Mesenchymal stem cell (in vitro differentiated cells and primary cell): ENCODE measurements at regions not wholly inside any gene's neighbourhood (a gene's known extent, or its start where the extent isn't known, plus 50 kb on each side); places are given as distances from the start of the nearest gene placed in this dataset.

Source experiments
- DNase-seq: peaks from one replicate; pipeline ENCODE4 v3.0.0-alpha.2; 2013
- H2AFZ ChIP-seq: one replicate; pipeline ENCODE4 v1.6.1; 2013; ENCODE audit warnings: low read depth, mild to moderate bottlenecking, control low read depth, inconsistent platforms, low read length, moderate library complexity
- H2AK5ac ChIP-seq: 2 replicates; pipeline ENCODE4 v1.6.1; 2013; ENCODE audit warnings: low read length, moderate library complexity, mild to moderate bottlenecking, inconsistent platforms; ENCODE audit not compliant: severe bottlenecking
- H2BK120ac ChIP-seq: one replicate; pipeline ENCODE4 v1.6.1; 2013; ENCODE audit warnings: low read depth, mild to moderate bottlenecking, inconsistent platforms, low read length, moderate library complexity
- H2BK12ac ChIP-seq, 2 experiments: one replicate each; pipeline ENCODE4 v1.6.1; 2013; ENCODE audit warnings: inconsistent platforms in 2 of 2, low read length in 2 of 2, mild to moderate bottlenecking in 2 of 2, moderate library complexity in 2 of 2, control low read depth in 1 of 2
- H2BK15ac ChIP-seq: one replicate; pipeline ENCODE4 v1.6.1; 2013; ENCODE audit warnings: mild to moderate bottlenecking, low read depth, inconsistent platforms; ENCODE audit not compliant: poor library complexity, severe bottlenecking
- H2BK5ac ChIP-seq: 2 replicates; pipeline ENCODE4 v1.6.1; 2013; ENCODE audit warnings: low read depth, mild to moderate bottlenecking, low read length, control low read depth, inconsistent platforms; ENCODE audit not compliant: poor library complexity, severe bottlenecking
- H3K14ac ChIP-seq, 2 experiments: one replicate each; pipeline ENCODE4 v1.6.1; 2013; ENCODE audit warnings: inconsistent platforms in 2 of 2, low read length in 2 of 2, control low read depth in 1 of 2, mild to moderate bottlenecking in 1 of 2, moderate library complexity in 1 of 2
- H3K18ac ChIP-seq, 2 experiments: one replicate each; pipeline ENCODE4 v1.6.1; 2013; ENCODE audit warnings: inconsistent platforms in 2 of 2, low read length in 2 of 2, control low read depth in 1 of 2, low read depth in 1 of 2, mild to moderate bottlenecking in 1 of 2
- H3K23ac ChIP-seq, 2 experiments: one replicate each; pipeline ENCODE4 v1.6.1; 2013; ENCODE audit warnings: inconsistent platforms in 2 of 2, low read length in 2 of 2, mild to moderate bottlenecking in 2 of 2, moderate library complexity in 2 of 2, control low read depth in 1 of 2
- H3K27ac ChIP-seq: 2 replicates; pipeline ENCODE4 v1.5.1; 2013; ENCODE audit warnings: mild to moderate bottlenecking, moderate library complexity, low read length, control low read depth, inconsistent platforms; ENCODE audit not compliant: poor library complexity, severe bottlenecking
- H3K27me3 ChIP-seq, 2 experiments: 2 replicates each; pipeline versions ENCODE4 v1.6.1 to v1.7.0; 2013; ENCODE audit warnings: low read length in 2 of 2, mild to moderate bottlenecking in 2 of 2, moderate library complexity in 2 of 2, control low read depth in 1 of 2, inconsistent platforms in 1 of 2; ENCODE audit not compliant: control insufficient read depth in 1 of 2, insufficient read depth in 1 of 2
- H3K36me3 ChIP-seq, 2 experiments: 2 replicates each; pipeline versions ENCODE4 v1.6.1 to v1.7.0; 2013; ENCODE audit warnings: low read length in 2 of 2, control low read depth in 1 of 2, inconsistent platforms in 1 of 2, low read depth in 1 of 2, mild to moderate bottlenecking in 1 of 2; ENCODE audit not compliant: insufficient read depth in 2 of 2, control insufficient read depth in 1 of 2
- H3K4ac ChIP-seq, 2 experiments: one replicate each; pipeline ENCODE4 v1.6.1; 2013; ENCODE audit warnings: inconsistent platforms in 2 of 2, low read length in 2 of 2, mild to moderate bottlenecking in 2 of 2, moderate library complexity in 2 of 2, control low read depth in 1 of 2, low read depth in 1 of 2
- H3K4me1 ChIP-seq: 2 replicates; pipeline ENCODE4 v1.6.1; 2013; ENCODE audit warnings: low read depth, low read length, control low read depth; ENCODE audit not compliant: control insufficient read depth, insufficient read depth
- H3K4me2 ChIP-seq: 2 replicates; pipeline ENCODE4 v1.6.1; 2013; ENCODE audit warnings: low read length, mild to moderate bottlenecking, inconsistent platforms; ENCODE audit not compliant: poor library complexity, severe bottlenecking
- H3K4me3 ChIP-seq, 2 experiments: 2 replicates each; pipeline versions ENCODE4 v1.5.1 to v1.7.0; 2013; ENCODE audit warnings: low read length in 2 of 2, mild to moderate bottlenecking in 2 of 2, control low read depth in 1 of 2, low read depth in 1 of 2; ENCODE audit not compliant: insufficient read depth in 1 of 2
- H3K79me1 ChIP-seq: replicated peaks from 2 replicates; pipeline ENCODE4 v1.6.1; 2013; ENCODE audit warnings: mild to moderate bottlenecking, control low read depth, low read length, inconsistent platforms; ENCODE audit not compliant: poor library complexity, severe bottlenecking
- H3K9ac ChIP-seq: 2 replicates; pipeline ENCODE4 v1.7.0; 2013; ENCODE audit warnings: mild to moderate bottlenecking, low read length, moderate library complexity
- H3K9me3 ChIP-seq: 2 replicates; pipeline ENCODE4 v1.7.0; 2013; ENCODE audit warnings: mild to moderate bottlenecking, low read length; ENCODE audit not compliant: control insufficient read depth
- H4K8ac ChIP-seq: one replicate; pipeline ENCODE4 v1.6.1; 2013; ENCODE audit warnings: inconsistent platforms, mild to moderate bottlenecking, low read length, moderate library complexity
- H4K91ac ChIP-seq: one replicate; pipeline ENCODE4 v1.6.1; 2013; ENCODE audit warnings: mild to moderate bottlenecking, low read length, inconsistent platforms
- WGBS: methylation state at CpG from one replicate; pipeline ENCODE4 v1.1.7; 2013; ENCODE audit warnings: mixed read lengths; 5-methylcytosine and 5-hydroxymethylcytosine counted together

DNA sequence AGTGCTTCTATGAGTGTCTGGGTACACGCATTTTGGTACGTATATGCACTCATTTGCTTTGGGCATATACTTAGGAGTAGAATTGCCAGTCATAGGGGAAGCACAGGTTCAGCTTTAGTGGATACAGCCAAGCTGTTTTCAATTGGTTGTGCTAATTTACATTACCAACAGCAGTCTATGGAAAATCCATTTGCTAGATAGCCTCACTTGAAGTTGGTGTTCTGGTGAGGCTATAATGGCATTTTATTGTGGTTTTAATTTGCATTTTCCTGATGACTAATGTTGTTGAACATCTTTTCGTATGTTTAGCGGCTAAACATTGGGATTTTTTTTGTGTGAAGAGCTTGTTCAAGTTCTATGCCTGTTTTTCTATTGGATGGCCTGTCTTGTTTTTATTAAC is 76.8 kb upstream of the ANKH start:
- Histone ChIP-seq H4K8ac (no peak overlapping the region), H2BK5ac (no peak overlapping the region), H2BK12ac (no peak overlapping the region), H4K91ac (no peak overlapping the region), H2AK5ac (no peak overlapping the region), H3K4me2 (no peak overlapping the region), H3K18ac (no peak overlapping the region), H3K4me3 (no peak overlapping the region), H3K27ac (no peak overlapping the region), H3K27me3 (no peaks in the 10 kb centered on the region), H3K9ac (no peak overlapping the region), H3K9me3 (no peaks in the 10 kb centered on the region), H3K14ac (no peak overlapping the region), H3K4me1 (no peaks in the 10 kb centered on the region), H2BK15ac (no peak overlapping the region), H3K4ac (no peak overlapping the region), H3K79me1 (no peaks in the 10 kb centered on the region), H2AFZ (no peak overlapping the region), H2BK120ac (no peak overlapping the region), H3K23ac (no peak overlapping the region), H3K36me3 (no peaks in the 10 kb centered on the region)
- DNase-seq = no peak
- WGBS = 89% methylated on average over 4 of the region's 4 CpGs

- Histone ChIP-seq H3K4me1 (no peaks in the 10 kb centered on the region), H3K4me2 (no peak overlapping the region), H3K18ac (no peak overlapping the region), H2AFZ (no peak overlapping the region), H3K9me3 (no peaks in the 10 kb centered on the region), H2AK5ac (no peak overlapping the region), H2BK5ac (no peak overlapping the region), H3K14ac (no peak overlapping the region), H2BK15ac (no peak overlapping the region), H4K8ac (no peak overlapping the region), H3K9ac (no peak overlapping the region), H3K27me3 (no peaks in the 10 kb centered on the region), H3K79me1 (no peaks in the 10 kb centered on the region), H2BK12ac (no peak overlapping the region), H3K4me3 (no peak overlapping the region), H3K23ac (no peak overlapping the region), H3K36me3 (no peaks in the 10 kb centered on the region), H2BK120ac (no peak overlapping the region), H3K27ac (no peak overlapping the region), H4K91ac (no peak overlapping the region), H3K4ac (no peak overlapping the region)
- WGBS = 72% methylated on average over 4 of the region's 4 CpGs
- peak; percentile 13 for DNase-seq
Measured at GRCh38 chr5:14946815-14947620, 75.4 kb upstream of the ANKH start.

GRCh38 chr5:14945450-14945849 is 73.9 kb upstream of the ANKH start:
- H3K9ac ChIP-seq = no peak overlapping the region
- DNase-seq = no peak
- H3K79me1 ChIP-seq = no peaks in the 10 kb centered on the region
- no peak overlapping the region for H2BK120ac ChIP-seq
- H3K4me3 ChIP-seq = no peak overlapping the region
- H3K36me3 ChIP-seq = no peaks in the 10 kb centered on the region
- no peak overlapping the region for H2AK5ac ChIP-seq
- no peaks in the 10 kb centered on the region for H3K27me3 ChIP-seq
- H2BK12ac ChIP-seq = no peak overlapping the region
- no peak overlapping the region for H3K27ac ChIP-seq
- no peak overlapping the region for H2BK15ac ChIP-seq
- H4K91ac ChIP-seq = no peak overlapping the region
- H2BK5ac ChIP-seq = no peak overlapping the region
- no peak overlapping the region for H3K18ac ChIP-seq
- H3K9me3 ChIP-seq = peaks cover 5% of the 10 kb centered on the region
- no peak overlapping the region for H3K14ac ChIP-seq
- no peak overlapping the region for H3K4me2 ChIP-seq
- H3K4me1 ChIP-seq = no peaks in the 10 kb centered on the region
- no peak overlapping the region for H3K23ac ChIP-seq
- H3K4ac ChIP-seq = no peak overlapping the region
- no peak overlapping the region for H2AFZ ChIP-seq
- WGBS = 86% methylated on average over 3 of the region's 3 CpGs
- no peak overlapping the region for H4K8ac ChIP-seq

DNA sequence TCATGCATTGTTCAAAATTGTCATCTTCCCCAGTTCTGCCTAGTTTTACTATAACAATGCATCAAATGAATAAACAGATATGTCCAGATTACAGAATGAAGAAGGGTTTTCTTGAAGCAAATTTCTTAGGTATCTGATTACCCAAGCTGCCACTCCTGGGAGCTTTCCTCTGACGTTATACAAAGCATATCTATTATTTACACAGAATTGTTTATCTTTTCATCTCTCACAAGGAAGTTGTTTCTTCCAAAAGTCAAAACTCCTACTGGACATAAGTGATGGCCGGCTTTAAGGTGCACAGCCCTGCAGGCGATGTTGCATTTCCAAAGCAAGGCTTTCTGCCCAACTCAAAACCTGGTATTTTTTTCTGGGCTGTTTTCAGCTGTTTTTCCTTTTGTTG is 73.4 kb upstream of the ANKH start:
- H3K18ac ChIP-seq = no peak overlapping the region
- H3K14ac ChIP-seq = no peak overlapping the region
- H3K79me1 ChIP-seq = no peaks in the 10 kb centered on the region
- H2BK15ac ChIP-seq = no peak overlapping the region
- H3K27me3 ChIP-seq = no peaks in the 10 kb centered on the region
- no peak overlapping the region for H4K91ac ChIP-seq
- H3K4me2 ChIP-seq = no peak overlapping the region
- H2AFZ ChIP-seq = no peak overlapping the region
- no peak overlapping the region for H3K23ac ChIP-seq
- H3K4me3 ChIP-seq = no peak overlapping the region
- no peak overlapping the region for H4K8ac ChIP-seq
- no peak overlapping the region for H2AK5ac ChIP-seq
- H2BK5ac ChIP-seq = no peak overlapping the region
- H3K4ac ChIP-seq = no peak overlapping the region
- peaks cover 5% of the 10 kb centered on the region for H3K9me3 ChIP-seq
- no peak overlapping the region for H3K27ac ChIP-seq
- no peaks in the 10 kb centered on the region for H3K4me1 ChIP-seq
- no peak for DNase-seq
- no peak overlapping the region for H2BK120ac ChIP-seq
- no peak overlapping the region for H2BK12ac ChIP-seq
- 69% methylated on average over 3 of the region's 3 CpGs for WGBS
- H3K36me3 ChIP-seq = no peaks in the 10 kb centered on the region
- no peak overlapping the region for H3K9ac ChIP-seq
